GM11168 (cell line): ENCODE measurements at regions not wholly inside any gene's neighbourhood (a gene's known extent, or its start where the extent isn't known, plus 50 kb on each side); places are given as distances from the start of the nearest gene placed in this dataset.
"Not testable (repeated sequence)": the region's sequence is repeated elsewhere in the genome, so short reads cannot be mapped to it uniquely, and the experiment has no call there.

Experiments used
- in situ Hi-C: fragments of 300-500 bp; cut with MboI; formaldehyde crosslinking; loops from one replicate; pipeline ENCODE4 v1.12.0; 2022; ENCODE audit warnings: low sequenced_read_pairs; ENCODE audit not compliant: unreplicated experiment

- in situ Hi-C loops: loop anchor here (5.0 kb wide), 1 partner anchor 765 kb away; no protein-coding TSS in a partner anchor
Measured at GRCh38 chr10:46787321-46787615, 124.0 kb upstream of the PTPN20 start.

- in situ Hi-C loops: not testable (repeated sequence)
Measured at GRCh38 chr10:46792657-46793357, 118.4 kb upstream of the PTPN20 start.

- in situ Hi-C loops: not testable (repeated sequence)
Measured at GRCh38 chr10:46796351-46796750, 114.9 kb upstream of the PTPN20 start.

GRCh38 chr10:46802010-46802409, 109.2 kb upstream of the PTPN20 start:
- in situ Hi-C loops: loop anchor here (25.0 kb wide), 1 partner anchor 1235 kb away; no protein-coding TSS in a partner anchor

- in situ Hi-C loops: loop anchor here (25.0 kb wide), 1 partner anchor 1234 kb away; no protein-coding TSS in a partner anchor
Measured at GRCh38 chr10:46803082-46803481, 108.1 kb upstream of the PTPN20 start.

GRCh38 chr10:46810222-46810621, 101.0 kb upstream of the PTPN20 start:
- in situ Hi-C loops: loop anchor here (25.0 kb wide), 1 partner anchor 1227 kb away; no protein-coding TSS in a partner anchor

GRCh38 chr10:46816126-46816525, 95.1 kb upstream of the PTPN20 start:
- in situ Hi-C loops: loop anchor here (25.0 kb wide), 1 partner anchor 1221 kb away; no protein-coding TSS in a partner anchor

GRCh38 chr10:46840393-46841050, 70.7 kb upstream of the PTPN20 start:
- in situ Hi-C loops: loop anchor here (25.0 kb wide), 1 partner anchor 703 kb away; no protein-coding TSS in a partner anchor

- in situ Hi-C loops: loop anchor here (25.0 kb wide), 1 partner anchor 704 kb away; no protein-coding TSS in a partner anchor
Measured at GRCh38 chr10:46841051-46841593, 70.1 kb upstream of the PTPN20 start.

GRCh38 chr10:46845194-46845593, 66.0 kb upstream of the PTPN20 start:
- in situ Hi-C loops: loop anchor here (25.0 kb wide), 1 partner anchor 708 kb away; no protein-coding TSS in a partner anchor

- in situ Hi-C loops: loop anchor here (25.0 kb wide), 1 partner anchor 708 kb away; no protein-coding TSS in a partner anchor
Measured at GRCh38 chr10:46845640-46846039, 65.6 kb upstream of the PTPN20 start.

GRCh38 chr10:46860753-46861152, 50.5 kb upstream of the PTPN20 start:
- in situ Hi-C loops: not testable (repeated sequence)
